NCI-H460 (cell line): ENCODE measurements at regions not wholly inside any gene's neighbourhood (a gene's known extent, or its start where the extent isn't known, plus 50 kb on each side); places are given as distances from the start of the nearest gene placed in this dataset.
"Not testable (repeated sequence)": the region's sequence is repeated elsewhere in the genome, so short reads cannot be mapped to it uniquely, and the experiment has no call there.

ENCODE experiments used
- DNase-seq: peaks from one replicate; pipeline ENCODE4 v3.0.0-alpha.2; 2016; ENCODE audit warnings: low read depth; ENCODE audit errors: extremely low read depth

DNA sequence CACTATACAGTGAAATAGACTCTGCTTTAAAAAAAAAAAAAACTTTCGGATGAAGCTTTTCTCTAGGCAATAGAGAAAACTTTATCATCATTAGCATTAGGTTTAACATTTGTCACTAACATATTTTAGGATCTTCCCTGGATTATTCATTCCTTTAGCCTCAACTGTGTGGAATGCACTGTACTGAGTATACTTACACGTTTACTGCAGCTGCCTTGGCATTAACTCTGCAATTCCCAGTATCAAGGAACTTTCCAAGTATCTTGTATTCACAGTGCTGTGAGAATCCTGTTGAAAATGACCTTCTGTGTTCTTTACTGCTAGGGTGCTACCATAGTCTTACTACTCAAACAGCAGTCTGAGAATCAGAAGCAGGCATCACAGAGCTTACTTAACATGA, 328.2 kb upstream of the COL3A1 start:
- DNase-seq = no peak

- no peak for DNase-seq
Observed at GRCh38 chr2:188647430-188648070, 326.6 kb upstream of the COL3A1 start.

- DNase-seq = peak; percentile 11
Observed at GRCh38 chr2:188659656-188660406, 314.3 kb upstream of the COL3A1 start.

DNA sequence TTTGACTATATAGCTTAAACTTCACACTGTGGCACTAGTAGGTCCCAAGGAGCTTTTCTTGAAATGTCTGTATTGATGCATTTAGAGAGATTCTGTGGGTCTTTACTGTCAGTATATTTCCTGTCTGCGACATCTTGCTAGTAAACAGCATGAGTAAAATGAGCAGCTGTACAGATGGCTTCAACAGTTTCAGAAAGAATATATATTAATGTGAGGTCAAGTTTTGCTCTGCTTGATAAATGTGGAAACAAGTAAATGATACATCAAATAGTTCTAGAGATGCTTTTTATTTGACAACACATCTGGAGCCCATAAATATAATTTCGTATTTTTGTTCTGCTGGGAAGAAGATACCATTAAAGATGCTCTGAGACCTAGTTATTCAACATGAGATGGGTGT, 310.9 kb upstream of the COL3A1 start:
- no peak for DNase-seq

- DNase-seq = no peak
Observed at GRCh38 chr2:188664416-188664815, 309.8 kb upstream of the COL3A1 start.

GRCh38 chr2:188664951-188665595, 309.1 kb upstream of the COL3A1 start:
- no peak for DNase-seq

DNA sequence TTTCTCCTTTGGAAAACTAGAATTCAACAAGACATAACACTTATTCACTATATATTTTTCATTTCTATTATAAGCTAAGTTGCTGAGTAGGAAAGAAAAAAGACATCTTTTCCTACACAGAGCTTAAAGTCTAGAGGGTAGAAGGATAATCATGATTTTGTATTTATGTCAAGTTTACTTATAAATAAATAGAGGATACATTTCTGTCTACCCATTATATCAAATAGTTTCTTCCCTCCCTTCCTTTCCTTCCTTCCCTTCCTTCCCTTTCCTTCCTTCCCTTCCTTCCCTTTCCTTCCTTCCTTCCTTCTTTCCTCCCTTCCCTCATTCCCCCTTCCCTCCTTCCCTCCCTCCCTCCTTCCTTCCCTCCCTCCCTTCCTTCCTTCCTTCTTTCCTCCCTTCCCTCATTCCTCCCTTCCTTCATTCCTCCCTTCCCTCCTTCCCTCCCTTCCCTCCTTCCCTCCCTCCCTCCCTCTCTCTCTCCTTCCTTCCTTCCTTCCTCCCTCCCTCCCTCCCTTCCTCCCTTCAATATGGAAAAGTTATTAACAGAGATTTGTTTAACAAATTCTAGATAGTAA, 308.4 kb upstream of the COL3A1 start:
- DNase-seq = no peak

DNA sequence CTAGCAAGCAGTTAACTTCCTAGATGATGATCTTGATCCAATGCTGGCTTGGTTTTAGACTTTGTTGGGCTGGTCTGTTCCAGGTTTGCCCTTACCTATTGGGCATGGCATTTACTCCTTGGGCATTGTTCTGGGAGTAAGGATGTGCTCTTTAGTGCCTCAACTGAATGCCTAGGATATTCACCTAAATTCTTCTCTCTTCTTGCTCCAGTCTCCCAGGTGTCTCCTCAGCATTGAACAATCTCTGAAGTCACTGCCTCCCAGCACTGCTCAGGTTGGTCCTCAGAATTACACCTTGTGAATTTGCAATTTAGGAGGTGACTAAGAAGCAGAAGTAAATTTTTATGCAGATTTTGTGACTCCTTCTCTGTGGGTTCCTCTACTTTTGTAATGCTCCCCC, 307.7 kb upstream of the COL3A1 start:
- DNase-seq = no peak

DNA sequence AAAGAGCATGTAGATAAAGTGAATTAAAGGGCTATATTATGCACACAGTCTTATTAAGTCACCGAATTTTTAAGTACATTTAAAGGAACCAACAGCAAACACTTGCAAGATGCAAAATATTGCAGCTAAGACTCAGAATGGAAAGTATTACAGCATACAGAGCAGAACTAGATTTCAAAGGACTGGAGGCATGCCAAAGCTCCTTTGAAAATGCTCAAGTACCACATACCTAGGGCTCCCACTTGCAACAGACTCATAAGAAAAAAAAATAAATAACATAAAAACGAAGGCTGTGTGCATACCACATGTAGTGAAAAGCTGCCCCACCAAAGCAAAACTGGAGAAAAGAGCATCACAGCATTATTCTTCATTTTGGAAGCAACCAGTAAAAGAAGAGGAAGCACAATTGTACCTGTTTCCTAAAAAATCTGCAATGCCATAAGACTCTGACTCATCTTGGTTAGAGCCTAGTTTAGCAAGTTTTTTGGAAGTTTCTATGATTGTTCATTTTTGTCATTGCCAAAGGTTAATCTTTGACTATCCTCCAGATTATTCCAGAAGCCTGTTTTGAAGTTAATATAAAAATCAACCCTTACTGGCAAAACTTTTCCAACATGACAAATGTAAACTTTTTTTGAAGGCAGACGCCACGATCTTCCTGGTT, 306.0 kb upstream of the COL3A1 start:
- DNase-seq = no peak

- no peak for DNase-seq
Observed at GRCh38 chr2:188675391-188676009, 298.7 kb upstream of the COL3A1 start.

DNA sequence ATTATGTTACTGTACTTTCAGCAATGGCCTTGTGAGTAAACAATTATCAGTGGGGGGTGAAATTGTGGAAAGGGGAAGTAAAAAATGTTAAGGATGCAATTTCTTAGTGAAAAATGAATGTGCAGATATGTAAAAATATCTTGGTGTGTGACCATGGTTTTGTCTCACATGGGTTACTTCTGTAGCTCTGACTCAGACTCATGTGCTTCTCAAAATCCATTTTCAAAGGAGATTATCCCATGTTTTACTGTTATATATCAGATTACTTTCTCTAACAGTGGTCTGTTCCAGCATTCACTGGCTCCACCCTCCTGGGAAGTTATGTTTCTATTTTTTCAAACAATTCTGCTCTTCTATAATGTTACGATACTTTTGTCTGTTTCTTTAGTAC, 298.2 kb upstream of the COL3A1 start:
- no peak for DNase-seq

GRCh38 chr2:188677142-188677541, 297.0 kb upstream of the COL3A1 start:
- DNase-seq = no peak

DNA sequence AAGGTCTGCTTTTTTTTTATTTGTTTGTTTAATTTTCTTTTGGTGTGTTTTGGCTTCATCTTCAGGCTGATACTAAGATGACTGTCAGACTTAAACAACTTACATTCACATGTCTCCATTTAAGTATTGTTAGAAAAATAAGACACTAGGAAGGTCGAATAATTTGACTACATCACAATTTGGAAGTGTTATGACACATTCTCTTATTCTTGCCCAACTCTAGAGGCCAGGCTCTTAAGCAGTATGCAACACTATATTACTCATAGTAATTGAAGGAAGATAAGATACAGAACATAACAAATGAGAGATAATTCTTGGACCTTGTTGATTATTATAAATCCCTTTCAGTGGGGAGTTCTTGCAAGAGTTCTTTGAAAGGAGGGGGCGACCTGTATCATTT, 295.3 kb upstream of the COL3A1 start:
- DNase-seq = no peak

GRCh38 chr2:188682838-188683237, 291.3 kb upstream of the COL3A1 start:
- DNase-seq = no peak

DNA sequence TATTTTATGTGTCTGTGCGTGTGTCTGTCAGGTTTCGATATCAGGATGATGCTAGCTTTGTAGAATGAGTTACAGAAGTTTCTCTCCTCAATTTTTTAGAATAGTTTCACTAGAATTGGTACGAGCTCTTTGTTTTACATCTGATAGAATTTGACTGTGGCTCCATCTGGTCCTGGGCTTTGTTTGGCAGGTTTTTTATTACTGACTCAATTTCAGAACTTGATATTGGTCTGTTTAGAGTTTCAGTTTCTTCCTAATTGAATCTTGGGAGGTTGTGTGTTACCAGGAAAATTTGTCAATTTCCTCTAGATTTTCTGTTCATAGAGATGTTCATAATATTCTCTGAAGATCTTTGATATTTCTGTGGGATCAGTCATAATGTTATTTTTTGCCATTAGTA, 289.4 kb upstream of the COL3A1 start:
- no peak for DNase-seq

GRCh38 chr2:188693111-188693510, 281.1 kb upstream of the COL3A1 start:
- DNase-seq = no peak

DNA sequence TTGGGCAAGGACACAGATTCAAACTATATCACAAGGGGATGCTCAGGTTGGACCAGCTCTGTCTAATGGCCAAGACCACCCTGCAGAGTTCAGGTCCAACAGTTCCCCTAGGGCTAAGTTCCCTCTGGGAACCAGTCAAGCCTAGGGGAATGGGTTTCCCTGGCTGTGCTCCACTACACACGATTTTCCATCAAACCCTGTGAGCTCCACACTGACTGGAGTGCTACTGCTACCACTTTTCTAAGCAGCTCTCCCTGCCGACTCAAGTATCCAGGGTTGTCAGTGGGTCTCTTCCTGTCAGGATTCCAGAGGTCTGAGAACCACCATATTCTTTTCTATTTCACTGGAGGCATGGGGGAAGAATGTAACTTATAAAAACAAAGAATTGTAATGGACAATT, 280.4 kb upstream of the COL3A1 start:
- no peak for DNase-seq

GRCh38 chr2:188695953-188696352, 278.2 kb upstream of the COL3A1 start:
- DNase-seq = no peak

DNA sequence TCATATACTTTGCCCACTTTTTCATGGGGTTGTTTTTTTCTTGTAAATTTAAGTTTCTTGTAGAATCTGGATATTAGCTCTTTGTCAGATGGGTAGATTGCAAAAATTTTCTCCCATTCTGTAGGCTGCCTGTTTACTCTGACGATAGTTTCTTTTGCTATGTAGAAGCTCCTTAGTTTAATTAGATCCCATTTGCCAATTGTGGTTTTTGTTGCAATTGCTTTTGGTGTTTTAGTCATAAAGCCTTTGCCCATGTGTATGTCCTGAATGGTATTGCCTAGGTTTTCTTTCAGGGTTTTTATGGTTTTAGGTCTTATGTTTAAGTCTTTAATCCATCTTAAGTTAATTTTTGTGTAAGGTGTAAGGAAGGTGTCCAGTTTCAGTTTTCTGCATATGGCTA, 276.0 kb upstream of the COL3A1 start:
- not testable (repeated sequence) for DNase-seq

DNA sequence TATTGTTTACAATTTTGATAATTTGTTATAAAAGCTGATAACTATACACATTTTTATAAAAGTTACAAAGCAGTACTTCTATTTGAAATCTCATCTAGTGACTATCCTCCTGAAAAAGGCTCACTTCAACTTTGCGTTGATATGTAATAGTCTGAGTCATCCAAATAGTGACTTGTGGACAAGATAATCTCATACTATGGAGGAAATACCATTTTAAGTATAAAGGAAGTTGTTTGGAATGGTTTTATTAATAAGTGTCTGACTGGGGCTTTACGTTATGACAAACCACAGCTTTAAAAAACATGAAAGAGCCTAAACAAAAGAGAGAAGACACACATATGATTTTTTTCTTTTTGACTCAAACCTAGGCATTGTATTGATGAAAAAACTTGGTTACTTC, 272.3 kb upstream of the COL3A1 start:
- DNase-seq = no peak

DNA sequence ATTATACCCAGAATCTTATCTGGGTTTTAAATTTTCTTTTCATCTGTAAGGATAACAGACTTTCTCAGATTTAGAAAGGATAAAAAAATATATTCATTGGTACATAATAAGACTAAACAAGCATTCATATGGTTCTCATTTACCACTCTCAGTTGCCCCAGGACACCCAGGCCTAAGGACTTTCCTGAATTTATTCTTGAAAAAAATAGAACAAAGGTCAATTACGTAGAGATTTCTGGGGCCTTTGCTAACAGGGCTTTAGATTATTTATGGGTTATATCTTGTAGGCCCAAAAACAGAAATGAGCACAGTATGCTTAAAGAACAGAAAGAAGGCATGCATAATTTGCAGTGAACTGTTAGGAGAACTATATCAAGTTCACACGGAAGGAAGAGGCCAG, 269.0 kb upstream of the COL3A1 start:
- DNase-seq = no peak
